RWPE1 (cell line): ENCODE measurements at regions not wholly inside any gene's neighbourhood (a gene's known extent, or its start where the extent isn't known, plus 50 kb on each side); places are given as distances from the start of the nearest gene placed in this dataset.

Experiments
- CTCF ChIA-PET: fragments of 350-600 bp; sonication (Branson Sonifier 250); formaldehyde crosslinking; extraction: SDS; loops from one replicate; lab custom pipeline; 2021; lab: Yijun Ruan, JAX
- POLR2A ChIA-PET: fragments of 400-600 bp; formaldehyde crosslinking; extraction: SDS; loops from one replicate; lab custom pipeline; 2020; ENCODE audit warnings: antibody characterized with exemption; ENCODE audit not compliant: low non-redundant PET; lab: Yijun Ruan, JAX
- DNase-seq: peaks from one replicate; pipeline ENCODE4 v3.0.0; 2012; ENCODE audit warnings: low spot score
- H3K27ac ChIP-seq: fragments of 450-650 bp; 2 replicates; pipeline ENCODE4 v1.5.1; 2017
- CTCF ChIP-seq: fragments of 450-650 bp; conservative IDR thresholded peaks from 2 replicates; pipeline ENCODE4 v1.5.1; 2017; ENCODE audit warnings: low read depth, mild to moderate bottlenecking

GRCh38 chr5:44932922-44933585 lies 124.3 kb downstream of the MRPS30 start:
- DNase-seq: no peak
- no peak overlapping the region for H3K27ac ChIP-seq
- TF ChIP-seq CTCF: no peak
- ChIA-PET POLR2A (no interaction called here), CTCF (interaction anchor here (0.6 kb wide), 1 partner anchor 54 kb away, joined by 3 read pairs; no protein-coding TSS in a partner anchor)

GRCh38 chr5:44933686-44934085 lies 124.9 kb downstream of the MRPS30 start:
- TF ChIP-seq CTCF: no peak
- H3K27ac ChIP-seq: no peak overlapping the region
- POLR2A ChIA-PET: no interaction called here
- no peak for DNase-seq
- CTCF ChIA-PET: no interaction called here

- DNase-seq: no peak
- TF ChIP-seq CTCF: no peak
- H3K27ac ChIP-seq: no peak overlapping the region
- ChIA-PET POLR2A (no interaction called here), CTCF (interaction anchor here (0.7 to 0.9 kb wide), 2 partner anchors 14 to 503 kb away, joined by 3 read pairs; no protein-coding TSS in a partner anchor)
These were observed 126.5 kb downstream of the MRPS30 start for GRCh38 chr5:44935262-44935661.

GRCh38 chr5:44935871-44936270 lies 127.1 kb downstream of the MRPS30 start:
- CTCF ChIA-PET: interaction anchor here (0.7 to 0.9 kb wide), 2 partner anchors 15 to 502 kb away, joined by 3 read pairs; no protein-coding TSS in a partner anchor

GRCh38 chr5:44942524-44943001 lies 133.8 kb downstream of the MRPS30 start:
- H3K27ac ChIP-seq: no peak overlapping the region

More at GRCh38 chr5:44935871-44936270, 127.1 kb downstream of the MRPS30 start:
- H3K27ac ChIP-seq: no peak overlapping the region
- POLR2A ChIA-PET: no interaction called here
- no peak for TF ChIP-seq CTCF
- no peak for DNase-seq

GRCh38 chr5:44943647-44944046 lies 134.9 kb downstream of the MRPS30 start:
- DNase-seq: no peak
- ChIA-PET CTCF (interaction anchor here (0.6 kb wide), 2 partner anchors 81 to 267 kb away, joined by 3 read pairs; no protein-coding TSS in a partner anchor), POLR2A (no interaction called here)
- no peak for TF ChIP-seq CTCF
- H3K27ac ChIP-seq: no peak overlapping the region

More at GRCh38 chr5:44942524-44943001, 133.8 kb downstream of the MRPS30 start:
- no peak for TF ChIP-seq CTCF
- DNase-seq: no peak
- POLR2A ChIA-PET: no interaction called here
- CTCF ChIA-PET: interaction anchor here (0.6 kb wide), 1 partner anchor 653 kb away, joined by 5 read pairs; no protein-coding TSS in a partner anchor
